ENCODE measurements at regions not wholly inside any gene's neighbourhood (a gene's known extent, or its start where the extent isn't known, plus 50 kb on each side); places are given as distances from the start of the nearest gene placed in this dataset.

- H3K4me3 ChIP-seq (ENCODE audit: low read length in 3 of 3), result no peak overlapping the region
- no peaks in the 10 kb centered on the region for H3K9me3 ChIP-seq (ENCODE audit: control insufficient read depth in 2 of 3, insufficient read depth in 1 of 3, low read length in 3 of 3)
- no peak for TF ChIP-seq CTCF (IDR thresholded peaks at IDR 0.05; ENCODE audit: borderline replicate concordance, extremely low read depth, insufficient read depth)
- H3K9ac ChIP-seq (ENCODE audit: low read length in 3 of 3), result no peak overlapping the region
- H3K36me3 ChIP-seq (ENCODE audit: control insufficient read depth in 2 of 3, insufficient read depth in 3 of 3, low read length in 3 of 3), result no peaks in the 10 kb centered on the region
- no peaks in the 10 kb centered on the region for H3K27me3 ChIP-seq (ENCODE audit: control insufficient read depth, insufficient read depth, low read length)
- no peak overlapping the region for H3K27ac ChIP-seq (ENCODE audit: low read depth in 2 of 2, low read length in 2 of 2)
- intact Hi-C loops (cut with DNase I), result no loop called here
- no peaks in the 10 kb centered on the region for H3K4me1 ChIP-seq (ENCODE audit: control insufficient read depth in 2 of 3, insufficient read depth in 2 of 3, low read depth in 1 of 3, low read length in 3 of 3)
- FAIRE-seq (no peak), DNase-seq (no peak)
These were observed 178.7 kb downstream of the FOXL1 start for GRCh38 chr16:86756882-86757703.

GRCh38 chr16:86757704-86758040 is 179.3 kb downstream of the FOXL1 start:
- TF ChIP-seq CTCF (IDR thresholded peaks at IDR 0.05; ENCODE audit: borderline replicate concordance, extremely low read depth, insufficient read depth), result no peak
- DNase-seq, result no peak

GRCh38 chr16:86758932-86759331 is 180.6 kb downstream of the FOXL1 start:
- FAIRE-seq, result no peak
- Histone ChIP-seq H3K36me3 (ENCODE audit: control insufficient read depth in 2 of 3, insufficient read depth in 3 of 3, low read length in 3 of 3) (no peaks in the 10 kb centered on the region), H3K4me3 (ENCODE audit: low read length in 3 of 3) (no peak overlapping the region), H3K9me3 (ENCODE audit: control insufficient read depth in 2 of 3, insufficient read depth in 1 of 3, low read length in 3 of 3) (no peaks in the 10 kb centered on the region), H3K4me1 (ENCODE audit: control insufficient read depth in 2 of 3, insufficient read depth in 2 of 3, low read depth in 1 of 3, low read length in 3 of 3) (no peaks in the 10 kb centered on the region), H3K27ac (ENCODE audit: low read depth in 2 of 2, low read length in 2 of 2) (no peak overlapping the region), H3K9ac (ENCODE audit: low read length in 3 of 3) (no peak overlapping the region), H3K27me3 (ENCODE audit: control insufficient read depth, insufficient read depth, low read length) (no peaks in the 10 kb centered on the region)
- DNase-seq, result no peak
- intact Hi-C loops (cut with DNase I), result no loop called here
- TF ChIP-seq CTCF (IDR thresholded peaks at IDR 0.05; ENCODE audit: borderline replicate concordance, extremely low read depth, insufficient read depth), result no peak

More at GRCh38 chr16:86757704-86758040, 179.3 kb downstream of the FOXL1 start:
- Histone ChIP-seq H3K9me3 (ENCODE audit: control insufficient read depth in 2 of 3, insufficient read depth in 1 of 3, low read length in 3 of 3) (no peaks in the 10 kb centered on the region), H3K4me3 (ENCODE audit: low read length in 3 of 3) (no peak overlapping the region), H3K9ac (ENCODE audit: low read length in 3 of 3) (no peak overlapping the region), H3K27ac (ENCODE audit: low read depth in 2 of 2, low read length in 2 of 2) (no peak overlapping the region), H3K4me1 (ENCODE audit: control insufficient read depth in 2 of 3, insufficient read depth in 2 of 3, low read depth in 1 of 3, low read length in 3 of 3) (no peaks in the 10 kb centered on the region), H3K36me3 (ENCODE audit: control insufficient read depth in 2 of 3, insufficient read depth in 3 of 3, low read length in 3 of 3) (no peaks in the 10 kb centered on the region), H3K27me3 (ENCODE audit: control insufficient read depth, insufficient read depth, low read length) (no peaks in the 10 kb centered on the region)
- intact Hi-C loops (cut with DNase I), result no loop called here
- no peak for FAIRE-seq

All from kidney (tissue), 13 donors.